A673 (cell line): ENCODE measurements at regions not wholly inside any gene's neighbourhood (a gene's known extent, or its start where the extent isn't known, plus 50 kb on each side); places are given as distances from the start of the nearest gene placed in this dataset.
A peak's percentile ranks its signal among the peaks of the same experiment; 100 is the strongest.

ENCODE experiments used
- BruUV-seq: library from RNA; stranded (reverse); fragments of 400-500 nt; replicated peaks from 2 replicates; lab custom pipeline; 2021; lab: Mats Ljungman, UMichigan
- CTCF ChIA-PET: fragments of 300-600 bp; sonication (Branson Sonifier 250); formaldehyde crosslinking; loops from one replicate; lab custom pipeline; 2022; ENCODE audit warnings: antibody characterized with exemption; lab: Charles Lee
- POLR2A ChIA-PET: fragments of 300-600 bp; sonication (Branson Sonifier 250); formaldehyde crosslinking; loops from one replicate; lab custom pipeline; 2022; ENCODE audit warnings: antibody characterized with exemption; ENCODE audit not compliant: low non-redundant PET; lab: Charles Lee
- DNase-seq: peaks from one replicate; pipeline ENCODE4 v3.0.0-alpha.2; 2015; ENCODE audit warnings: low spot score
- H3K27ac ChIP-seq: fragments of 200-600 bp; sonication (generic); 2 replicates; pipeline ENCODE4 v1.5.1; 2016; ENCODE audit warnings: mixed run types, low read depth, mild to moderate bottlenecking, mixed read lengths, antibody characterized with exemption, low read length; ENCODE audit not compliant: poor library complexity, severe bottlenecking
- H3K27me3 ChIP-seq: fragments of 200-600 bp; sonication (generic); replicated peaks from 2 replicates; pipeline ENCODE4 v1.6.1; 2017; ENCODE audit warnings: mixed run types, low read depth, mild to moderate bottlenecking, mixed read lengths, antibody characterized with exemption, low read length; ENCODE audit not compliant: insufficient read depth, poor library complexity
- H3K36me3 ChIP-seq: fragments of 200-600 bp; sonication (generic); 2 replicates; pipeline ENCODE4 v1.6.1; 2016; ENCODE audit warnings: mixed run types, mild to moderate bottlenecking, mixed read lengths, antibody characterized with exemption, low read length; ENCODE audit not compliant: insufficient read depth, poor library complexity, severe bottlenecking
- H3K4me1 ChIP-seq: fragments of 200-600 bp; sonication (generic); 2 replicates; pipeline ENCODE4 v1.6.1; 2017; ENCODE audit warnings: mixed run types, mild to moderate bottlenecking, mixed read lengths, antibody characterized with exemption, low read length; ENCODE audit not compliant: insufficient read depth, poor library complexity, severe bottlenecking
- H3K4me3 ChIP-seq: fragments of 200-600 bp; sonication (generic); 2 replicates; pipeline ENCODE4 v1.5.1; 2016; ENCODE audit warnings: low read depth, mixed run types, mild to moderate bottlenecking, mixed read lengths, low read length; ENCODE audit not compliant: poor library complexity, severe bottlenecking
- H3K9me3 ChIP-seq: fragments of 200-600 bp; sonication (generic); 2 replicates; pipeline ENCODE4 v1.6.1; 2016; ENCODE audit warnings: mixed run types, low read depth, mild to moderate bottlenecking, mixed read lengths, antibody characterized with exemption, low read length; ENCODE audit not compliant: poor library complexity, severe bottlenecking
- EZH2 ChIP-seq: fragments of 200-600 bp; sonication (generic); IDR thresholded peaks from 2 replicates; pipeline ENCODE4 v1.6.1; 2017; ENCODE audit warnings: borderline replicate concordance, low read depth, mild to moderate bottlenecking, mixed read lengths, antibody characterized with exemption, low read length; ENCODE audit not compliant: poor library complexity, severe bottlenecking
- intact Hi-C: fragments of 100-400 bp; cut with micrococcal nuclease; formaldehyde crosslinking; loops from one replicate; pipeline ENCODE4 v1.10.0; 2022; ENCODE audit not compliant: unreplicated experiment
- TF ChIP-seq, protein P1 (sequence below): fragments of 300-800, 200-600 bp; sonication (generic); conservative IDR thresholded peaks from 2 replicates; pipeline ENCODE4 v1.5.1; 2017; ENCODE audit warnings: low read depth, mild to moderate bottlenecking, antibody characterized with exemption, low read length, moderate library complexity, mixed read lengths

DNA sequence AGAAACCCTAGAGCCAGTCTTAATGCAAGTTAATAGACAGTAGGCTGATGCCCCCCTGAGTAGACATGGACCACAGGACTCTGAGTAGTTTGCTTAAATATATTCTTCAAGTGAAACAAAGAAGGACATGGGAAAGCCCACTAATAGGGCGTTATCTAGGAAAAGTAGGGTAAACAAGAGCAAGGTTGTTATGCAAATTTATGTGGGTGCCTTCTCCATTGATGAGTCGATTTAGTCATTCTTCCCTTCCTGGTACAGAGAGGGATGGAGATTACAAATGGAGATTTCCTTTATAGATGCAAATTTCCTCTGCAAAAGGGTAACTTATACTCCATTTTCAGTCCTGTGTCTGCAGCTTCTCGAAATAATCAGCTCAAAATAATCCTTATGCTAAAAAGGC, 262.0 kb downstream of the CD83 start:
- H3K4me1 ChIP-seq: peaks cover 53% of the 10 kb centered on the region
- no peak overlapping the region for H3K27ac ChIP-seq
- ChIA-PET CTCF (no interaction called here), POLR2A (no interaction called here)
- BruUV-seq: no TSS peak
- intact Hi-C loops: no loop called here
- H3K36me3 ChIP-seq: no peaks in the 10 kb centered on the region
- no peak overlapping the region for H3K4me3 ChIP-seq
- no peak for TF ChIP-seq EZH2
- TF ChIP-seq, protein P1, sequence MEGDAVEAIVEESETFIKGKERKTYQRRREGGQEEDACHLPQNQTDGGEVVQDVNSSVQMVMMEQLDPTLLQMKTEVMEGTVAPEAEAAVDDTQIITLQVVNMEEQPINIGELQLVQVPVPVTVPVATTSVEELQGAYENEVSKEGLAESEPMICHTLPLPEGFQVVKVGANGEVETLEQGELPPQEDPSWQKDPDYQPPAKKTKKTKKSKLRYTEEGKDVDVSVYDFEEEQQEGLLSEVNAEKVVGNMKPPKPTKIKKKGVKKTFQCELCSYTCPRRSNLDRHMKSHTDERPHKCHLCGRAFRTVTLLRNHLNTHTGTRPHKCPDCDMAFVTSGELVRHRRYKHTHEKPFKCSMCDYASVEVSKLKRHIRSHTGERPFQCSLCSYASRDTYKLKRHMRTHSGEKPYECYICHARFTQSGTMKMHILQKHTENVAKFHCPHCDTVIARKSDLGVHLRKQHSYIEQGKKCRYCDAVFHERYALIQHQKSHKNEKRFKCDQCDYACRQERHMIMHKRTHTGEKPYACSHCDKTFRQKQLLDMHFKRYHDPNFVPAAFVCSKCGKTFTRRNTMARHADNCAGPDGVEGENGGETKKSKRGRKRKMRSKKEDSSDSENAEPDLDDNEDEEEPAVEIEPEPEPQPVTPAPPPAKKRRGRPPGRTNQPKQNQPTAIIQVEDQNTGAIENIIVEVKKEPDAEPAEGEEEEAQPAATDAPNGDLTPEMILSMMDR: no peak
- H3K9me3 ChIP-seq: no peaks in the 10 kb centered on the region
- DNase-seq: no peak
- no peaks in the 10 kb centered on the region for H3K27me3 ChIP-seq

DNA sequence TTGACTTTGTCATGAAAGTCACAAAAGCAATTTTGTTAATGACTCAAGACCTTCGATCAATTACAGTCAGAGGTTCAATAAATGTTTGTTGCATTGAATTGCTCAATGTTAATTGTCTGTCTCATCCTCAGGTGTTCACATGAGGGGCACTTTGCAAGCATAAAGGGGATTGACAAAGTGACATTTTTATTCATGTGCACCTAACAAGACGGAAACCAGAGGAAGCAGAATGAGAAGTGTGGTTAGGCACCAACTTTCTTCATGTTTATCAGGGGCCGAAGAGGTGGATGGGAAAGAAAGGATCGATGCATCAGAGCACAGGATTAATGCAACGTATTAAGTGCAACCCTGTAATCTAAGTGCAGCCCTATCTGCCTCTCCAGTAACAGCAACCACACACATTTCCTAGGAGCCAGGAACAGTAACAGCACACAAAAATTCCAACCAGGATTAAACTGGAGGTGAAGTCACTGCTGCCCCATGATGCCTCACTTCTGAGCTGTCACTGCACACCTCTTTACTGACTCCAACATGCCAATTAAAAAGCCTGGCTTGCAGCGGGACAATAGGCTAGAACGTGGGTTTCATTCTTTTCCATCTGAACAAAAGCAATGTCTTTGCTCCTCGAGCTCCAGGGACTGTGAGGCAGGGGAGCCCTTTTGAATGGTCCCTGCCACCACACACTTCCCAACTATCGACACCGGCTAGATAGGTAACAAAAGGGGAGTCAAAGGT, 262.7 kb downstream of the CD83 start:
- no peaks in the 10 kb centered on the region for H3K27me3 ChIP-seq
- H3K9me3 ChIP-seq: no peaks in the 10 kb centered on the region
- TF ChIP-seq EZH2: no peak
- TF ChIP-seq, protein P1: no peak
- peak overlapping the region; percentile 97 for H3K27ac ChIP-seq
- peak; percentile 23 for DNase-seq
- intact Hi-C loops: loop anchor here (2.0 to 10.0 kb wide), 5 partner anchors 228 to 1115 kb away; partner anchors contain the start of gene JARID2
- H3K4me3 ChIP-seq: no peak overlapping the region
- POLR2A ChIA-PET: no interaction called here
- BruUV-seq: no TSS peak
- CTCF ChIA-PET: no interaction called here
- peaks cover 59% of the 10 kb centered on the region for H3K4me1 ChIP-seq
- no peaks in the 10 kb centered on the region for H3K36me3 ChIP-seq

GRCh38 chr6:14380901-14381828, 263.6 kb downstream of the CD83 start:
- no peaks in the 10 kb centered on the region for H3K36me3 ChIP-seq
- intact Hi-C loops: loop anchor here (2.0 to 10.0 kb wide), 5 partner anchors 229 to 1114 kb away; partner anchors contain the start of gene JARID2
- peak overlapping the region; percentile 97 for H3K27ac ChIP-seq
- peaks cover 60% of the 10 kb centered on the region for H3K4me1 ChIP-seq
- H3K27me3 ChIP-seq: no peaks in the 10 kb centered on the region
- ChIA-PET POLR2A (interaction anchor here (0.6 kb wide), 1 partner anchor 730 kb away, joined by 3 read pairs; no protein-coding TSS in a partner anchor), CTCF (interaction anchor here (1.1 kb wide), 1 partner anchor 727 kb away, joined by 4 read pairs; no protein-coding TSS in a partner anchor)
- peak; percentile 88 for DNase-seq
- TF ChIP-seq, protein P1: no peak
- TF ChIP-seq EZH2: no peak
- H3K4me3 ChIP-seq: peak overlapping the region; percentile 8
- BruUV-seq: no TSS peak
- H3K9me3 ChIP-seq: no peaks in the 10 kb centered on the region
